Activated CD4-positive, alpha-beta T cell treated with anti-CD3 and anti-CD28 coated beads, Interleukin-2, amount 50 U/mL, for 24 hours (primary cell): ENCODE measurements at regions not wholly inside any gene's neighbourhood (a gene's known extent, or its start where the extent isn't known, plus 50 kb on each side); places are given as distances from the start of the nearest gene placed in this dataset.

Experiments used
- DNase-seq, 2 donors: peaks; one replicate each; pipeline ENCODE4 v3.0.0-alpha.2; 2020; ENCODE audit warnings: low read depth in 1 of 2, low spot score in 1 of 2

DNA sequence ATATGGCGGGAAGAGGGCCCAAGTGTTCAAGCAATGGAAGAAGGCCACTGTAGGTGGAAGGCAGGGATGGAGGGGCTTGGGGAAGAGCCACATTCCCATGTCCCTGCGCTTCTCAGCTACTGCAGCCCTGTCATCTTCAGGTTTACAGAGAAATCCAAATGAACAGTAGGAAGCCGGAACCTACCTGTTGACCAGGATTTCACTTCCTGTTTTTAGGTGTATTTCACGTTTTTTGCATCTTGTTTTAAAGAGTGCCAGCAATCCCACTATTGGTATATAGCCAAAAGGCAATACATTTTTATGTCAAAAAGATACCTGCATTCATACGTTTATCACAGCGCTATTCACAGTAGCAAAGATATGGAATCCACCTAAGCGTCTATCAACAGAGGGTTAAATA lies 159.2 kb downstream of the SLC35B3 start:
- no peak for DNase-seq

DNA sequence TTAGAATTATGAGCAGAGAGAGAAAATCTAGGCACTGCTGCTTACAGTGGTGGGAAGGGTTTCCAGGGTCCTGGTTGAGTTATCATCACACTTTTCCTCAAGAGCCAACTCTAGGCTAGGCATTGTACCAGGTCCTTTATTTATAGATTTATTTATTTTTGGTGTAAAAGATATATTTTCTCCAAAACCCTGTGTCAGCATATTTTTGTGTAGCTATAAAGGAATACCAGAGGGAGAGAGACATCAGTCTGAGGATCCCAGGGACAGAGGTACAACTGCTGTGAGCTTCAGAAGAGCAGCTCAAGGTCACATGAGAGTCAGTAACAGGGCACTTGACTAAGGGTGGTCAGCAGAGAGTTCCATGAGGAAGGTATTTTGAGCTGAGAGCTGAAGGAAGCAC lies 159.7 kb downstream of the SLC35B3 start:
- DNase-seq = no peak

DNA sequence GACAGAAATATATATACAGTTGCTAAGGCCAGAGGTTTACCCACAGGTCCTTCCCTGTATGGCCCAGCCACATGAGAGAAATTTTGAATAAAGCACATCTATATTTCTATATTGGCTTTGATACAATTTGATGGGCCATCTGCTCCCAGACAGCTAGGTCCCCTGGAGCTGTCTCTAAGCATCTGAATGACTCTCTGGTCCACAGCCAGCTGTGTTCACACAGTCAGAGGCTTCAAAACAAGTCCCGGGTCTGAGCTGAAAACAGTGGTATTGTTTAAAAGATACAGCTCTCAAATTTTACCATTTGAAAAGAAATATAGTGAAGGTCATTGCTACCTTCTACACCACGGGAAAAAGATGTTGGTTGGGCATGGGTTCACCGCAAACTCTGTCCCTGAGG lies 161.1 kb downstream of the SLC35B3 start:
- no peak for DNase-seq

DNA sequence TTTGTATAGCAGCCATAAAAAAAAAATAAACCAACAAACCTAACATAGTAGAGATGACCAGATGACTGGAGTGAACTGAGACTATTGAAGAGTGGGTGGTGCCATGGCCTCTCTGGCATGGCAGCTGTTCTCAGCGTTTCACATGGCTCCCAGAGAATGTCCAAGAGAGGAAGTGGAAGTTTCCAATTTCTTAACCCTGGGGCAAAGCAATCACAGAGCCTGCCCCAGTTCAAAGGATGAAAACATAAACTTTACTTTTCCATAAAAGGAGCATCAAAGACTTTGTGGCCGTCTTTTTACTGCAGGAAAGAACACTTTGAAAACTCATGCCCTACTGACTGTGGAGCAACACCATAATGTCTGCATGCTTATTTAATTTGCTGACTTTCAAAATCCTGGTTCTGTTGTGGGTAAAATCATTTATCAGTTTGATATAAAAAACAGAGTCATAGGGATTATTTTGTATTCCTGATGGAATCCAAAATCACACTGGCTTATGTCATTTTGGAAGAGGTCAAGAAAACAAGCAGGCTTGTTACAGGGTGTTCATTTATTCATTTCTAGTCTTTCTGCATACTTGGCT lies 165.4 kb downstream of the SLC35B3 start:
- DNase-seq = no peak

DNA sequence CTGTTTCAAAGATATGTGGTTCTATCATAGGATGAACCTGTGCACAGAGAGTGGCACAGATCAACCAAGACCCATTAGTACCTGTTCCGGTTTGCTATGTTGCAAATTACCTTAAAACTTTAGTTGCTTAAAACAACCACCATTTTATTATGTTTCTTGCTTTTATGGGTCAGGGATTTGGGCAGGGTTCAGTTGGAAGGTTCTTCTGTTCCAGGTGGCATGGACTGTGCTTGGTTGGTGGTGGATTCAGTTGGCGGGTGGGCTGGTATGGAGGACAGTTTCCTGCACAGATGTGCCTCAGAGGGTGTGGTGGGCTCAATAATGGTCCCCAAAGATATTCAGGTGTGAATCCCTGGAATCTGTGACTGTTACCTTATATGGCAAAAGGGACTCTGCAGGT lies 166.3 kb downstream of the SLC35B3 start:
- no peak for DNase-seq

DNA sequence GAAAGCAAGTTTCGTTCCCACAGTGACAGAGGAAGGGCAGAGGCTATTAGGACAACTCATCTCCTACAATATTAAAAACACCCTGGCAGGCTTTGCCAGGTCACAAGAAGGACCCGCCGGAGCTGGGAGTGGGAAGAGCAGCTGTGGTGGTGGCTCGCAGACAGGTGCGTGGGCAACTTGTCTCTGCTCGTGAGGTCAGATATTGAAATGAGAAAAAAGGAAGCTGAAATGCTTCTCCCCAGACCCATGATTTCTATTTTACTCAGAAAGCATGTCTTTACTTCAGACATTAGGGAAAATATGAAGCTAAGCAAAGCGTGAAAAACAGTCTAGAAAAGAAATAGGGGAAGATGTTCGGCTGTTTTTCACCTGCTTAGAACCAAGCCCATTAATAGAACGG lies 166.3 kb upstream of the EEF1E1 start:
- DNase-seq = no peak

DNA sequence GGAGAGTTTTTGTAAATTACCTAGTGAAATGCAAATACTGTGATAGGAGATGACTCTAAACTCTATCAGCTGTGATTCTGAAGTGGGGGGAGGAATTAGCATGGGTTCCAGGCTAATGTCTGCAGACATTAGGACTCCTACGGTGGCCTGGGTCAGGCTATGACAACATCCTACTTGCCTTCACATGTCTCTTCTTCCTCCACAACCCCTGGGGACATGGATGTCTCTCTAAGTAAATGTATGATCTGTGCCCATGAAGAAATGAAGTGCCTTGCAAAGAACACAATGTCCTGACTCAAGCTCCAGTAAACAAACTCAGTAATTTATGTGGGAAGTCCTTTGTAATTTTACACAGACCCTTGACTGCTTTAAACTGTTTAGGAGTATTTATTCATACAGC lies 165.8 kb upstream of the EEF1E1 start:
- no peak for DNase-seq

DNA sequence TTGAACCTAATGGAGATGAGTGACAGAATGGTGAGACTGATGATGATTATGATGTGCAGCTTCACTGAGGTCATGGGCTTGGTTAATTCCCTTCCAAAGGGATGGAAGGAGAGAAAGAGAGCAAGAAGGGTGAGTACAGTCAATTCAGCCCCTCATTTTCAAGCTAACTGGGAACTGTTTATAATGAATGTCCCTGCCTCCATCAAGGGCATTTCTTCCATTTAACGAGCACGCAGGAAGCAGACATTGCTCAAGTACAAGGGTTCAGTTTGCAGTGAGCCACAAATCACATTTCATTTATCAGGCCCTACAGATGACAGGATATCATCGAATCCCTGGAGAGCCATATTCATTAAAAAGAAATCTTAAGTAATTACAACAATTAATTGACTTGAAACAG lies 158.3 kb upstream of the EEF1E1 start:
- no peak for DNase-seq

DNA sequence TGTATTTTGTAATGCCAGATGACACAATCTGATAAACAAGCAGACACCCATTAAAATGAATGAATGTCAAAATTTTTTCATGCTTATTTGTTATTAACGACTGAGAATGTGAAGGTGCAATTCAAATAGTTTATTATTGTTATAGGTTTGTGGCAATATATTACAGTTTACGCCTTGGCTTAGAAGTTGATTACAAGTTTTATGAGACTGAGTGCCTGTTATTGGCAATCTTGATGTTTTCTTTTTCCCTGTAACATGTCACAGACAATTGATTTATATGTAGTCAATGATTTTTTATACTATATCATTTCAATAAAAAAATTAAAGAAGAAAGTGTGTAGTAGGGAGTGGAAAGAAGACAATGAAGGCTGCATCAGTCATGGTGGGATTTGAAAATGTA lies 144.1 kb upstream of the EEF1E1 start:
- no peak for DNase-seq

DNA sequence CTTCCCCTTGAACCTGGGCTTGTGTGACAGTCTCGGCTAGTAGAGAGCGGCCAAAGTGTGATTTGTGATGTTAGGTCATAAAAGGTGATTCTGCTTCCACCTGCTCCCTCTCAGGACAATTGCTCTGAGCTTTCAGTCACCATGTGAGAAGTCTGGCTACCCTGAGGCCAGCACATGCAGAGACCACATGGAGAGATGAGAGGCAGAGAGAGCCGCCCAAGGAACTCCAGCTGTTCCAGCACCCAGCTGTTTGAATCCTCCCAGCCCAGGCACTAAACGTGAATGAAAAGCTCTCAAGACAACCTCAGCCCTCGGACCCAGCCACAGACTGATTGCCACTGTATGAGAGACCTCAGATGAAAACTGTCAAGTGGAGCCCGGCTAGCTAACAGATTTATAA lies 143.4 kb upstream of the EEF1E1 start:
- no peak for DNase-seq

DNA sequence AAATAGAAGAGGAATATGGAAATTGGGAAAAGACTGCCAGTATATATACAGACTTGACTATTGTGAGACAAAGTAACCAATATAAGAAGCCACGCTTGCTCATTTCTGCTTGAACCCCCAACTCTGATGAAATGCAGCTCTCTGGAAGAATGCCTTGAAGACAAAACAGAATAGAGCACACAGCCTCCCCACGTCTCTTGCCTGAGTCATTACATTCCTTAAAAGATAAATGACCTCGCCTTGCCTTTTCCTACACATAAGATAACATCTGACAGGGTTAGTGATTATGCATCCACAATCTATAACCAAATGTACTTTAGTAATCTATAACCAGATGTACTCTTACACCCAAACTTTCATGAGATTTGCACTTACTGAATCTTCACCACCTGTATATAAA lies 141.1 kb upstream of the EEF1E1 start:
- DNase-seq = no peak

DNA sequence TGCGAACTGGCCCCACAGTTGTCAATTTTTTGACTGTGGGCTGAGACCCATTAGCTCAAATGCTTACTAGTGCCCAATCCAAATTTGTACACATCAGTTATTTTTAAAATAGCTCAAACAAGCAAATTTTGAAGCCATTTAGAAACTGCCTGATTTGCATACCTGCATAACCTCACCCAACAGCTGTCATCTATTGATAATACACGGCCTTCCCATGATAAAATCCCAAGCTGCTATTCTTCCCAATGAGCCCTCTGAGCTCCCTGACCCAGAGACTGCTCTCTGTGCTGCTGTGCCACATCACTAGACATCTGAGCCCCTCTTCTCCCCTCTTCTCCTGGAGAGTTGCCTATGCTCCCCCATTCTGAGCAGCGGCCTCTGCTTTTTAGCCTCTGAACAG lies 140.5 kb upstream of the EEF1E1 start:
- no peak for DNase-seq

DNA sequence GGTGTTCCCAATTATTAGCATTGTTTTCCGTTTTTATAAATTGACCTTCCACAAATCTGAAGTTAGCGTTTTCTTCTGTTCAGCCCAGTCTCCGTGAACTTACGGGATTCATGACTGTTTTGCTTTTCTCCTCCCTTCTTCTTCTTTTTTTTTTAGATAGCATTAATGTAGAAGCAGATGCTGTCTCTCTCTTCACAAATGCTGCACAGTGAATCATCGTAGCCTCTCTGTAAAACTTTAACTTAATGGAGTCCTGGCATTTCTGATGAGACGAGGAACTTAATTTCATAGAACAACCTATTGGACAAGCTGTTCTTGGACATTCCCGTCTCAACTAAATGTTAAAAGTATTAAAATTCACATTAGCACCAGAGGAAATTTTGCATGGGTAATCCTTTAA lies 138.0 kb upstream of the EEF1E1 start:
- no peak for DNase-seq

DNA sequence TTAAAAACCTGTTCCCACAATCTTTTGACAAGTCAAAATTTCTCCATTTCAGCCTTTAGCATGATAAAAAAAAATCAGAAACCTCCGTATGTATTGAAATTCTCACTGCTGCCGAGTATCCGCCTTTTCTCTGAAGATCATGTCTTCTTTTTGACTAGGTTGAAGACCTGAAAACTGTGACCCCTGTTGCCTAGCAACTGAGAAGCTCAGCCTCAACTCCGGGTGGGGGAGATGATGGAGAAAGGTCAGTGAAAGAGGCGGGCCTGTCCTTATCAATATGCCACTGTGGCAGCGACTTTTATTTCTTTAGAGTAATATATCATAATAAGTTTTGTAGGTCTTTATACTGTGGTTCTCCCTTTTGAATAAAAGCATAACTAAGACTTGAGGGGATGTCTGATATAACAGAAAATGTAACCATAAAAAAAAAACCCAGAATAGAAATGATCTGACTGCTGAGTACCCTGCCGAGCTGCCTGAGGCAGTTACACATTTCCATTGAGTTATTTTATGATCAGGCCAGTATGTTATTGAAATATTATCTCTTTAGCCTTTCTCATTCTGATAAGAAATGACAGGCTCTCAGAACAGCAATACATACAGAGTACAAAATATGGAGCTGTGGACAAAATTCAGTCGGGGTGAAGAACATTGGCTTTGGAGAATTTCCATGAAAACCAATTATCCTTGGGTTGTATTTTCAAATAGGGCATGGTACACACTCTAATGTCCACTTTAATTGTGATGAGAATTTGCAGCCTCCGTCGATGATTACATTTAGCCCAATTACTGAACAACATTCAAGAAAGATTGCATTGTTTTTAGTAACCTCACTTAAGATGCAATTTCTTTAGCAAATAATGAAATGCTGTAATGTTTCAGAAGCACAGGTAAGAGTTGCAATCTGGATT lies 136.7 kb upstream of the EEF1E1 start:
- DNase-seq = no peak

DNA sequence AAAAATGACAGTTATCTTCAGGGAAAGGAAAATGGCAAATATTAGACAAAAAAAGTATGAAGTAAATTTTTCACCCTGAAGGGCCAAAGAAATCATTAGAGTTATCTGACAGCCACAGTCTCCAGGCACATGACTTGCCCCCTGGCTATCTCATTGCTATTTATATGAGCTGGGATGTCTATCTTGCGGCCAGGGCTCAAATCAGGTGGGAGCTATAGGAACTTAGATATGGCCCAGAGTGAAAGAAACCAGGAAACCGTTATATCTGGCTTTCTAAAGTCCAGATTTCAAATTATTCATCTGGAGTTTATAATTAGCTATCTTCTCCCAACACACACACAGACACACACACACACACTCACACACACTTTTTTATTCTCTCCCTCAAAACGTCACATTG lies 135.3 kb upstream of the EEF1E1 start:
- DNase-seq = no peak

DNA sequence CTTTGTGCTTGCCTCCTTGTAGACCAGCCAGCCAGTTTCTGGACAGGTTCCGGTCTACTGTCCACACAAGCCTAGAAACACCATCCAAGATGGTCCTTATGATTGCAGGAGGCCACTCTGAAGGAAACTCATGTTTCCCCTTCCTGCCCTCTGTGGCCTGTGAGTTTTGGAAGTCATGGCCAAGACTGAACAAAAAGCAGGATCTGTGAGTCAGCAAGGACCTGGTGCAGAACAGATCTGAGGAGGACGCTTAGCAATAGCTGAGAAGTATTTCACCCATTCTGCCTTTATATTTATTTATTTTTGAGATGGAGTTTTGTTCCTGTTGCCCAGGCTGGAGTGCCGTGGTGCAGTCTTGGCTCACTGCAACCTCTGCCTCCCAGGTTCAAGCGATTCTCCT lies 134.6 kb upstream of the EEF1E1 start:
- DNase-seq = no peak

DNA sequence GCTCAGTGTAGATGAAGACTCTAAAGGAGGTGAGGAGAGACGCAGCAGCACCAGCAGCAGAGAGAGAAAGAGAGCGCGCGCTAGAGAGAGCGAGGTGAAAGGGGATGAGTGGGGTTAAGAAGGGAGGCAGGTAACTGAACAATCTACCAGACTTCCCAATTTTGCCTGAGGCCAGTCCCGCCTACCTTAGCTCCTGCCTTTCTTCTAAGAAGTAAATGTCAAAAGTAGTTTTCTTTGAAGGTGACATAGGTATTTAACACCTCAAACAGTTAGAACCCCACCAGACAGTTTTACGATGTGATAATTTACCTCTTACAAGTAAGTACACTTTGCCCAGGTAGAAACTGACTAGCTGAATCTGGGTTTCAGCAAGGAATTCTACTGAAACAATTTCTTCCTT lies 132.0 kb upstream of the EEF1E1 start:
- DNase-seq = no peak

DNA sequence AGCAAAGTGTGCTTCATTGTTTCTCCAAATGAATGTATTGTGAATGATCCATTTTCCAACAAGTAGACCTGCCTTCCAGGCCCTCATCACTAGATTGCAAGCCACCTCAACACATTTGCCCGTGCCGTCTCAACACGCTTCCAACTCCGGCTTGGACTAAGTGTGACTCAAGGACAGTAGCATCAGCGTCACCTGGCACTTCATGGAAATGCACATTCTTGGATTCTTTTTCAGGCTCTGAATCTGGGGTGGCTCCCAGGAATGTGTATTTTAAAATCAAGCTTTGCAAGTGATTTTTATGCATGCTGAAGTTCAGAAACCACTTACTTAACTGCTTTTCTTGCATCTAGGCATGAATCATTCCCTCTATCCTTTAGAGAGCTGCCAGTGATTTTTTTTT lies 129.6 kb upstream of the EEF1E1 start:
- DNase-seq = no peak

DNA sequence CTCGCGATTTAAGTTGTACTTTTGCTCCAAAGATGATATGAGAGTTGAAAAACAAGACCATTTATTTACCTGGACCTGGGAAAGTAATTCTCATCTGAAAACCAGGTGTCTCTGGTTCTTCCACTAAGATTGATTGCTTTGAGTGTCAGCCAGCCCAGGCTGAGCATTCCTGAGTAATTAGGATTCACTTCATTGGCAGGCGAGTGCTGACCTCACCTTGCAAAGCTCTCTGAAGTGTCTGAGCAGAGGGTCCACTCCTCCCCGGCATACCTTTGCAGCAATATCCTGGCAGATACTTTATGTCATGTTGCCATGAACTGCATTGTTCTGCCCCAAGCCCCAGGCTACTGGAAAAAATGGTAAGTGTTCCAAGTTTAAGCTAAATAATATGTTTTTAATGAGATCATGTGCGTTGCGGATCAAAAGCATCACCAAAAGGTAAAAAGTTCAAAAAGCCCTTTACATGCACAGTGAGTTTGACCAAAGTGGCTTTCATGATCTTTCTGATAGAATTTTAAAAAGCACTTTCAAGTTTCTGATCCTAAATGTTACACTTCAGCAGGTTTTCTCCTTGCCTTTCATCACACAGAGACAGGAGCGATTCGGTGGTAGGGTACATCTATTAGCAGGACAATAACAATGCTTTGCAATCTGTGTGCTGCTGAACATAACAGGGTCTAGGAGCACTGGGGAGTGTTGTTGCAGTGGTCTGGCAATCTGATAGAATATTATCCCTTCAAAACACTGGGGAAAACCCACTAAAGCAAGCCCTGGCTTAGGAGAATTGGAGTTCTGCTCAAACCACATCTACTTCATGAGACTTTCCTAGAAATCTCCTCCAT lies 127.8 kb upstream of the EEF1E1 start:
- no peak for DNase-seq

DNA sequence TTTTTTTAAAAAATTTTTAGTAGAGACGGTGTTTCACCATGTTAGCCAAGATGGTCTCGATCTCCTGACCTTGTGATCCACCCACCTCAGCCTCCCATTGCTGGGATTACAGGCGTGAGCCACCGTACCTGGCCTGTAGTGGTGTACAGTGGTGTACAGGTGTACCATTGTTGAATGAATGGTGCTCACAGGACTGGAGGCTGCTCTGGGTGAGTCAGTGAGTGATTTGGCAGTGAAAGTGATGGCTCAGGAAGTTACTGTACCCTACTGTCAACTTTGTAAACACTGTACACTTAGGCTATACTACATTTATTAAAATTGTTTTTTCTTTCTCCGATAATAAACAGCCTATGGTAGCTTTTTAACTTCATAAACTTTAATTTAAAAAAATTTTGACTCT lies 122.8 kb upstream of the EEF1E1 start:
- DNase-seq = no peak

DNA sequence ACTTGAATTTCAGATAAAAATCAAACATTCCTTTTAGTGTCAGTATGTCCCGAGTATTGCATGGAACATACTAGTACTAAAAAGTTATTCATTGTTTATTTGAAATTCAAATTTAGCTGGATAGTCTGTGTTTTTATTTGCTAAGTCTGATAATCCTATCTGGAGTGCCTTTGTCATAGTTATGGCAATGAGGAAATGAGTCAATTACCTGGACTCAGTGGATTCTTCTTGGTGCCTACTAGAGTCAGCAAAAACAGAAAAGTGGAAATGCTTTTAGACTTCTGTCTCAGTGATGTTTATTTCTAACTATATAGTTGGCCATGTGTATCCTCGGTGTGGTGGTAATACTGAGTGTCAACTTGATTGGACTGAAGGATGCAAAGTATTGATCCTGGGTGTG lies 121.3 kb upstream of the EEF1E1 start:
- DNase-seq = no peak

DNA sequence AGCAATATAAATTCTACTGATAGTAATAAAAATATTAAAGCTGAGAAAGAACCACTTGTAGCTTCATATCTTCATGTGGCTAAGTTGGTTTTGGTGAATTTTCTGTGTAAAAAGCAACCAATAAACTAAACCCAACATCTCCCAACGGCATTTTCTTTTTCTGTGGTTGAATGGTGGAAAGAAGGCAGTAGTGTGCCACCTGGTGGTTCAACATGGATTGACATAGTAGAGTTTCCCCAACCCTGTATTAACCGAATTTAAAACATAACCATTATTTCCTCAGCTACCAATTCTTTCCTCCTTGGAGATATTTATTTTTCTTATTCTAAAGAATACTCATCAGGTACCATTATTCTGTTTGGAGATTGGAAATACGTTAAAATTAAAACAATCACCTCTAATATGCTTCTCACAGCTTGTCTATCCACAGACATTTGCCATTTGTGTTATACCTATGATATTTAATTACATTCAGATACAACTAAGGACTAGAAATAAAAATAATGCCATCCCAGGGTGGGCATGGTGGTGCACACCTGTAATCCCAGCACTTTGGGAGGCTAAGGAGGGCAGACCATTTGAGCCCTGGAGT lies 117.1 kb upstream of the EEF1E1 start:
- peak in 1 of 2 donors; percentile 30 for DNase-seq
